Psoas muscle (tissue), 7 donors: ENCODE measurements at regions not wholly inside any gene's neighbourhood (a gene's known extent, or its start where the extent isn't known, plus 50 kb on each side); places are given as distances from the start of the nearest gene placed in this dataset.
A peak's percentile ranks its signal among the peaks of the same experiment; 100 is the strongest.

Experiments
- ATAC-seq, 4 donors: fragments of 200-7000 bp; cut with Tn5 transposase; one replicate each; pipeline ENCODE4 v1.9.1; 2020; ENCODE audit warnings: moderate library complexity in 3 of 4, mild to moderate bottlenecking in 2 of 4
- DNase-seq, 2 donors: peaks; one replicate each; pipeline ENCODE4 v3.0.0-alpha.2; 2020
- H3K27ac ChIP-seq: fragments of 200-600 bp; one replicate; pipeline ENCODE4 v1.8.0; 2022
- H3K27me3 ChIP-seq, 3 donors: fragments of 200-600 bp in 1 of 3; one replicate each; pipeline versions ENCODE4 v1.6.1 to v1.8.0; 2013 to 2022; ENCODE audit warnings: low read length in 2 of 3, mild to moderate bottlenecking in 2 of 3, moderate library complexity in 1 of 3; ENCODE audit not compliant: insufficient read depth in 3 of 3
- H3K36me3 ChIP-seq, 2 donors: fragments of 200-600 bp in 1 of 2; one replicate each; pipeline versions ENCODE4 v1.6.1 to v1.8.0; 2013 to 2022; ENCODE audit warnings: low read depth in 1 of 2, mild to moderate bottlenecking in 1 of 2, moderate library complexity in 1 of 2; ENCODE audit not compliant: insufficient read depth in 1 of 2
- H3K4me1 ChIP-seq: fragments of 200-600 bp; one replicate; pipeline ENCODE4 v1.8.0; 2022
- H3K4me3 ChIP-seq: fragments of 200-600 bp; one replicate; pipeline ENCODE4 v1.8.0; 2022; ENCODE audit warnings: mild to moderate bottlenecking
- H3K9me3 ChIP-seq: fragments of 200-600 bp; one replicate; pipeline ENCODE4 v1.8.0; 2022
- CTCF ChIP-seq: fragments of 200-600 bp; IDR thresholded peaks from one replicate; pipeline ENCODE4 v1.8.0; 2022; ENCODE audit warnings: antibody characterized with exemption
- WGBS, 3 donors: extraction: QIAGEN DNeasy Blood & Tissue Kit; methylation state at CpG; one replicate each; pipeline versions ENCODE4 v1.1.6 to v1.1.7; 2013; 5-methylcytosine and 5-hydroxymethylcytosine counted together
- intact Hi-C, 2 donors: fragments of 100-400 bp; cut with DNase I; formaldehyde crosslinking; loops; one replicate each; pipeline versions ENCODE4 v1.11.0 to v1.14.2; 2022
- donor health status: healthy with polysubstance abuse.
- donor health status: DM: no; HTN: no; CAD: no; lungs with moderate emphysema.
- donor health status: Bipolar disorder and iron deficiency.
- donor health status: healthy.
- donor health status: DM: yes; HTN: yes; CAD: no.
- donor health status: DM: no; HTN: no; CAD: no.
- donor health status: DM: yes; HTN: yes; CAD: no.

- ATAC-seq (no peak), DNase-seq (peak in 1 of 2 donors; percentile 39)
- intact Hi-C loops, result no loop called here
- 85 to 87% (median 85%) methylated on average over 20 to 21 of the region's 21 CpGs for WGBS, 3 donors
- no peaks in the 10 kb centered on the region for H3K27me3 ChIP-seq
- no peak overlapping the region for H3K27ac ChIP-seq
- no peaks in the 10 kb centered on the region for H3K36me3 ChIP-seq
- H3K9me3 ChIP-seq, result no peaks in the 10 kb centered on the region
- TF ChIP-seq CTCF, result no peak
- H3K4me3 ChIP-seq, result no peak overlapping the region
- H3K4me1 ChIP-seq, result no peaks in the 10 kb centered on the region
These were observed 186.9 kb downstream of the ZFP36L2 start for GRCh38 chr2:43039376-43040080.

- Histone ChIP-seq H3K4me3 (no peak overlapping the region), H3K9me3 (no peaks in the 10 kb centered on the region), H3K36me3 (no peaks in the 10 kb centered on the region), H3K4me1 (no peaks in the 10 kb centered on the region), H3K27me3 (no peaks in the 10 kb centered on the region), H3K27ac (no peak overlapping the region)
- TF ChIP-seq CTCF, result no peak
- intact Hi-C loops, result no loop called here
- no peak for ATAC-seq
- WGBS, 3 donors, result 88 to 95% (median 91%) methylated on average over 12 of the region's 12 CpGs
- DNase-seq, result no peak
These were observed 187.7 kb downstream of the ZFP36L2 start for GRCh38 chr2:43038696-43039094.

GRCh38 chr2:43038034-43038695, 188.2 kb downstream of the ZFP36L2 start:
- WGBS, 3 donors, result 71 to 73% (median 72%) methylated on average over 9 of the region's 9 CpGs
- no peak for ATAC-seq
- Histone ChIP-seq H3K36me3 (no peaks in the 10 kb centered on the region), H3K4me3 (no peak overlapping the region), H3K9me3 (no peaks in the 10 kb centered on the region), H3K4me1 (no peaks in the 10 kb centered on the region), H3K27me3 (no peaks in the 10 kb centered on the region), H3K27ac (no peak overlapping the region)
- no peak for TF ChIP-seq CTCF
- intact Hi-C loops, result no loop called here
- peak in 1 of 2 donors; percentile 47 for DNase-seq

GRCh38 chr2:43035922-43036321, 190.5 kb downstream of the ZFP36L2 start:
- H3K4me3 ChIP-seq, result no peak overlapping the region
- intact Hi-C loops, result no loop called here
- DNase-seq (no peak), ATAC-seq (no peak)
- no peaks in the 10 kb centered on the region for H3K36me3 ChIP-seq
- WGBS, 3 donors, result 94 to 98% (median 94%) methylated on average over 4 of the region's 4 CpGs
- H3K4me1 ChIP-seq, result peaks cover 4% of the 10 kb centered on the region
- TF ChIP-seq CTCF, result no peak
- no peak overlapping the region for H3K27ac ChIP-seq
- no peaks in the 10 kb centered on the region for H3K27me3 ChIP-seq
- H3K9me3 ChIP-seq, result no peaks in the 10 kb centered on the region
